ENCODE measurements at regions not wholly inside any gene's neighbourhood (a gene's known extent, or its start where the extent isn't known, plus 50 kb on each side); places are given as distances from the start of the nearest gene placed in this dataset.

DNA sequence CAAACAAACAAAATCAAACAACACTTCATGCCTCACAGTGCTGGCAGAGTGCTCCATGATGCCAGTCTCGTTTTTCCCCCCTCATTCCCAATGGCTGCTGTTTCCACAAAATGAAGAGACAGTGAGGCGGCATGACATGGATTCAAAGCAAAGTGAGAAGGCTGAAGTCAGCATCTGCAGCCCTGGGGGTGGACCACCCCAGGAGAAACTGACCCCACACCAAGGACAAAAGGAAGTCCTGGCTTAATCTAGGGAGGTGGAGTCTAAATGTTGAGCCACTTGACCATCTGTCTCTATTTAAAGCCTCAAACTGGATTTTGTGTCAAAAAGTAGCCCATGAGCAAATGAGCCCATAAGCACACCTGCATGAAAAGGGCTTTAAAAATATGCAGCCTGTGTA is 151.2 kb upstream of the RORA start:
- 70 to 80% (median 73%) methylated on average over 2 of the region's 2 CpGs for WGBS, 4 donors
- H3K4me3 ChIP-seq = no peak overlapping the region
- H3K36me3 ChIP-seq = no peaks in the 10 kb centered on the region
- H3K27ac ChIP-seq = no peak overlapping the region
- TF ChIP-seq POLR2A (IDR thresholded peaks at IDR 0.05) = no peak
- TF ChIP-seq, protein P1, sequence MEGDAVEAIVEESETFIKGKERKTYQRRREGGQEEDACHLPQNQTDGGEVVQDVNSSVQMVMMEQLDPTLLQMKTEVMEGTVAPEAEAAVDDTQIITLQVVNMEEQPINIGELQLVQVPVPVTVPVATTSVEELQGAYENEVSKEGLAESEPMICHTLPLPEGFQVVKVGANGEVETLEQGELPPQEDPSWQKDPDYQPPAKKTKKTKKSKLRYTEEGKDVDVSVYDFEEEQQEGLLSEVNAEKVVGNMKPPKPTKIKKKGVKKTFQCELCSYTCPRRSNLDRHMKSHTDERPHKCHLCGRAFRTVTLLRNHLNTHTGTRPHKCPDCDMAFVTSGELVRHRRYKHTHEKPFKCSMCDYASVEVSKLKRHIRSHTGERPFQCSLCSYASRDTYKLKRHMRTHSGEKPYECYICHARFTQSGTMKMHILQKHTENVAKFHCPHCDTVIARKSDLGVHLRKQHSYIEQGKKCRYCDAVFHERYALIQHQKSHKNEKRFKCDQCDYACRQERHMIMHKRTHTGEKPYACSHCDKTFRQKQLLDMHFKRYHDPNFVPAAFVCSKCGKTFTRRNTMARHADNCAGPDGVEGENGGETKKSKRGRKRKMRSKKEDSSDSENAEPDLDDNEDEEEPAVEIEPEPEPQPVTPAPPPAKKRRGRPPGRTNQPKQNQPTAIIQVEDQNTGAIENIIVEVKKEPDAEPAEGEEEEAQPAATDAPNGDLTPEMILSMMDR (IDR thresholded peaks at IDR 0.05) = no peak
- no peak for DNase-seq
- intact Hi-C loops (cut with DNase I) = no loop called here
- H3K4me1 ChIP-seq = no peaks in the 10 kb centered on the region
- H3K9me3 ChIP-seq = no peaks in the 10 kb centered on the region
- ATAC-seq = no peak
- no peaks in the 10 kb centered on the region for H3K27me3 ChIP-seq

DNA sequence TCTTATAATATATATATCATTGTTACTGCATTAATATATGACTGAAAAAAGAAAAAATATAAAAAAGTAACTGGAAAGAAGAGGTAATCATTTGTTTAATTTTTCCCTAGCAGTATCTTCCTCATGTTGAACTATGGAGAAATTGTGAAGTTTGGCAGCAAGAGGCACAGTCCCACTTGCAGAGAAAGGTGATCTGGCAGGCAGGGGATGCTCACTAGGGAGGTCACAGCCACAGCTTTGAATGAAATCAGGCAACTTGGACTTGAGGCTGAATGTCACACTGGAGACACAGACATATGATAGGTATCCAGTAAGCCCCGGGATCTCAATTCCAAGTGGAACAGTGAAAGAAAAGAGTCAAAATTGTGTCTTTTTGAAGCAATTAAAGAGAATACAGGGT is 149.9 kb upstream of the RORA start:
- DNase-seq (no peak), ATAC-seq (no peak)
- no peaks in the 10 kb centered on the region for H3K36me3 ChIP-seq
- no peak overlapping the region for H3K27ac ChIP-seq
- intact Hi-C loops (cut with DNase I) = no loop called here
- 80 to 89% (median 86%) methylated on average over 1 of the region's 1 CpG for WGBS, 4 donors
- no peaks in the 10 kb centered on the region for H3K4me1 ChIP-seq
- H3K9me3 ChIP-seq = no peaks in the 10 kb centered on the region
- TF ChIP-seq, protein P1 (IDR thresholded peaks at IDR 0.05) = no peak
- TF ChIP-seq POLR2A (IDR thresholded peaks at IDR 0.05) = no peak
- H3K27me3 ChIP-seq = no peaks in the 10 kb centered on the region
- no peak overlapping the region for H3K4me3 ChIP-seq

DNA sequence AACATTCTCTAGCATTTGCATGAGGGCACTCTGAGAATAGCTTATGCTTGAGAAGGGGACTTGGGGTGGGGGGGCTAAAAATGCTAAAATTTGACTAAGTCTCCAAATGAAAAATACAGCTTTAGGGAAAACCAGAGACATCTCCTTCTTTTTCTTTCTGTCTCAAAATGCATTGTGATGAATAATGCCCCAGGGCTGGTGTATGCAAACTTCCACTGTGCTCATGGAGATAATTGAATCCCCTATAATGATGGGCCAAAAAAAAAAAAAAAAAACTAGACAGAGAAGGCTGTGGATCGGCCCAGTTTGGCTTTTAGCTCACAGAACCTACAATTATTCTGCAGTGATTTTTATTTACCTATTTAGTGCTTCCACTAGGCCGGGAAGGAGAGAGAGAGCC is 147.9 kb upstream of the RORA start:
- no peak for ATAC-seq
- DNase-seq = no peak
- whole genome bisulfite sequencing, 4 donors = 70 to 85% (median 76%) methylated on average over 2 of the region's 2 CpGs
- H3K27ac ChIP-seq = no peak overlapping the region
- intact Hi-C loops (cut with DNase I) = no loop called here
- H3K4me3 ChIP-seq = no peak overlapping the region
- no peaks in the 10 kb centered on the region for H3K27me3 ChIP-seq
- no peaks in the 10 kb centered on the region for H3K4me1 ChIP-seq
- H3K36me3 ChIP-seq = no peaks in the 10 kb centered on the region
- H3K9me3 ChIP-seq = no peaks in the 10 kb centered on the region
- TF ChIP-seq POLR2A (IDR thresholded peaks at IDR 0.05) = no peak
- TF ChIP-seq, protein P1 (IDR thresholded peaks at IDR 0.05) = no peak

DNA sequence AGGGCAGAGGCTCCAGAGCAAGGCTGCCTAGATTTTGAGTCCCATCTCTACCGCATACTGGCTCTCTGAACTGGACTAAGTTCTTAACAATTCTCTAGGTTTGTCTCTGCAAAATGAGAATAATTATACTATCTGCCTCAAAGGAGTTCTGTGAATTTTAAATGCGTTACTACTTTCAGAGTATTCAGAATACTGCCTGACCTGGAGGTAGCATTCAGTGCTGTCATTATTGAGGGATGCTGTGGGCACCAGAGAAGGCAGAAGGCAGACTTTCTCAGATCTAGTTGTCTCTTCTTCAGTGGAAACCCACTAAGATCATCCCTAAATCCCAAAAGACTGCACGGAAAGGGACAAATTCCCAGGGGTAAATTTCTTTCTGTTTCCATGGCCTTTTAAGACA is 147.4 kb upstream of the RORA start:
- H3K27me3 ChIP-seq = no peaks in the 10 kb centered on the region
- no peak for ATAC-seq
- DNase-seq = no peak
- no peaks in the 10 kb centered on the region for H3K9me3 ChIP-seq
- no peaks in the 10 kb centered on the region for H3K36me3 ChIP-seq
- H3K4me3 ChIP-seq = no peak overlapping the region
- no peak overlapping the region for H3K27ac ChIP-seq
- 89 to 94% (median 90%) methylated on average over 3 of the region's 3 CpGs for WGBS, 4 donors
- intact Hi-C loops (cut with DNase I) = no loop called here
- no peak for TF ChIP-seq POLR2A (IDR thresholded peaks at IDR 0.05)
- TF ChIP-seq, protein P1 (IDR thresholded peaks at IDR 0.05) = no peak
- no peaks in the 10 kb centered on the region for H3K4me1 ChIP-seq
